HEK293T (cell line): ENCODE measurements at regions not wholly inside any gene's neighbourhood (a gene's known extent, or its start where the extent isn't known, plus 50 kb on each side); places are given as distances from the start of the nearest gene placed in this dataset.

Source experiments
- ARNT ChIP-seq: fragments of 450-650 bp; IDR thresholded peaks from 2 replicates; pipeline ENCODE4 v1.6.1; 2017; ENCODE audit warnings: mild to moderate bottlenecking
- CTBP1 ChIP-seq: fragments of 450-650 bp; IDR thresholded peaks from 2 replicates; pipeline ENCODE4 v1.6.1; 2016; ENCODE audit warnings: borderline replicate concordance
- FOXA1 ChIP-seq: fragments of 450-650 bp; IDR thresholded peaks from 2 replicates; pipeline ENCODE4 v1.6.1; 2016; ENCODE audit warnings: mild to moderate bottlenecking
- FOXK2 ChIP-seq: fragments of 450-650 bp; IDR thresholded peaks from 2 replicates; pipeline ENCODE4 v1.6.1; 2016; ENCODE audit warnings: mild to moderate bottlenecking
- FOXM1 ChIP-seq: fragments of 450-650 bp; IDR thresholded peaks from 2 replicates; pipeline ENCODE4 v1.6.1; 2017; ENCODE audit warnings: mild to moderate bottlenecking, borderline replicate concordance
- NFRKB ChIP-seq: fragments of 450-650 bp; IDR thresholded peaks from 2 replicates; pipeline ENCODE4 v1.6.1; 2016; ENCODE audit warnings: mild to moderate bottlenecking, moderate library complexity
- ZNF384 ChIP-seq: fragments of 450-650 bp; IDR thresholded peaks from 2 replicates; pipeline ENCODE4 v1.6.1; 2016
- TF ChIP-seq, protein P1 (sequence below): fragments of 450-650 bp; IDR thresholded peaks from 2 replicates; pipeline ENCODE4 v1.6.1; 2016

DNA sequence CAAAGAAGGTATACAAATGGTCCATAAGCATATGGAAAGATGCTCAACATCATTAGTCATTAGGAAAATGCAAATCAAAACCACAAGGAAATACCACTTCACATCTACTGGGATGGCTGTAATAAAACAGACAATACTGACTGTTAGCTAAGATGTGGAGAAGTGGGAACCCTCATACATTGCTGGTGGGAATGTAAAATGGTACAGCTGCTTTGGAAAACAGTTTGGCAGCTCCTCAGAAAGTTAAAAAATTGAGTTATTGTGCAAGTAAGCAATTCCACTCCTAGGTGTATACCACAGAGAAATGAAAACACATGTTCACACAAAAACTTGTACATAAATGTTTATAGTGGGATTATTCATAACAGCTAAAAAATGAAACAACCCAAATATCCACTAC lies 173.0 kb upstream of the JAG1 start:
- TF ChIP-seq, protein P1, sequence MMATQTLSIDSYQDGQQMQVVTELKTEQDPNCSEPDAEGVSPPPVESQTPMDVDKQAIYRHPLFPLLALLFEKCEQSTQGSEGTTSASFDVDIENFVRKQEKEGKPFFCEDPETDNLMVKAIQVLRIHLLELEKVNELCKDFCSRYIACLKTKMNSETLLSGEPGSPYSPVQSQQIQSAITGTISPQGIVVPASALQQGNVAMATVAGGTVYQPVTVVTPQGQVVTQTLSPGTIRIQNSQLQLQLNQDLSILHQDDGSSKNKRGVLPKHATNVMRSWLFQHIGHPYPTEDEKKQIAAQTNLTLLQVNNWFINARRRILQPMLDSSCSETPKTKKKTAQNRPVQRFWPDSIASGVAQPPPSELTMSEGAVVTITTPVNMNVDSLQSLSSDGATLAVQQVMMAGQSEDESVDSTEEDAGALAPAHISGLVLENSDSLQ, result no peak
- TF ChIP-seq NFRKB (no peak), CTBP1 (no peak), ZNF384 (no peak), FOXA1 (no peak), ARNT (no peak), FOXK2 (no peak), FOXM1 (no peak)
